GM12878 (cell line): ENCODE measurements at regions not wholly inside any gene's neighbourhood (a gene's known extent, or its start where the extent isn't known, plus 50 kb on each side); places are given as distances from the start of the nearest gene placed in this dataset.
"Not testable (repeated sequence)": the region's sequence is repeated elsewhere in the genome, so short reads cannot be mapped to it uniquely, and the experiment has no call there.

Experiments used
- BCL11A ChIP-seq: IDR thresholded peaks from 2 replicates; pipeline ENCODE4 v1.6.1; 2011; ENCODE audit warnings: low read depth, low read length
- BHLHE40 ChIP-seq, 2 experiments: fragments of 450-650 bp in 1 of 2; IDR thresholded peaks; 2 replicates each; pipeline ENCODE4 v1.6.1; 2011 to 2017; ENCODE audit warnings: low read depth in 2 of 2, borderline replicate concordance in 1 of 2, improper control_type of control experiment in 1 of 2, low read length in 1 of 2, mild to moderate bottlenecking in 1 of 2
- CBX5 ChIP-seq: sonication (generic); IDR thresholded peaks from 2 replicates; pipeline ENCODE4 v1.6.1; 2016; ENCODE audit warnings: low read depth, moderate library complexity, mild to moderate bottlenecking, inconsistent platforms
- CHD4 ChIP-seq: fragments of 200-600 bp; sonication (generic); IDR thresholded peaks from 2 replicates; pipeline ENCODE4 v1.6.1; 2016; ENCODE audit warnings: mild to moderate bottlenecking
- CTCF ChIP-seq, 3 experiments: IDR thresholded peaks in 2 of 3; conservative IDR thresholded peaks in 1 of 3; 2 replicates each; pipeline ENCODE4 v1.5.1; 2011; ENCODE audit warnings: low read depth in 3 of 3, low read length in 3 of 3, mild to moderate bottlenecking in 3 of 3, control low read depth in 2 of 3, moderate library complexity in 2 of 3, inconsistent platforms in 1 of 3, mixed read lengths in 1 of 3; ENCODE audit not compliant: control insufficient read depth in 2 of 3, insufficient read depth in 1 of 3; ENCODE audit errors: extremely low read depth in 1 of 3
- DPF2 ChIP-seq: fragments of 450-650 bp; IDR thresholded peaks from 2 replicates; pipeline ENCODE4 v1.6.1; 2017; ENCODE audit warnings: mild to moderate bottlenecking
- EP300 ChIP-seq, 2 experiments: fragments of 150-350 bp in 1 of 2; IDR thresholded peaks; 2 replicates each; pipeline ENCODE4 v1.6.1; 2011 to 2012; ENCODE audit warnings: low read depth in 2 of 2, low read length in 2 of 2, borderline replicate concordance in 1 of 2, improper control_type of control experiment in 1 of 2, inconsistent platforms in 1 of 2; ENCODE audit not compliant: control insufficient read depth in 1 of 2
- JUND ChIP-seq: IDR thresholded peaks from 2 replicates; pipeline ENCODE4 v1.6.1; 2012; ENCODE audit warnings: low read depth, mild to moderate bottlenecking, low read length, improper control_type of control experiment, moderate library complexity
- KDM1A ChIP-seq: fragments of 200-600 bp; sonication (generic); IDR thresholded peaks from 2 replicates; pipeline ENCODE4 v1.6.1; 2016; ENCODE audit warnings: borderline replicate concordance
- POLR2AphosphoS5 ChIP-seq: IDR thresholded peaks from 2 replicates; pipeline ENCODE4 v1.6.1; 2011; ENCODE audit warnings: mild to moderate bottlenecking, low read length, inconsistent platforms
- REST ChIP-seq: IDR thresholded peaks from 2 replicates; pipeline ENCODE4 v1.6.1; 2012; ENCODE audit warnings: mild to moderate bottlenecking, low read depth, low read length
- SIN3A ChIP-seq: IDR thresholded peaks from 2 replicates; pipeline ENCODE4 v1.6.1; 2012; ENCODE audit warnings: low read depth, low read length, improper control_type of control experiment
- YY1 ChIP-seq: IDR thresholded peaks from 2 replicates; pipeline ENCODE4 v1.6.1; 2011; ENCODE audit warnings: low read depth, mild to moderate bottlenecking, low read length
- ZBTB33 ChIP-seq: fragments of 450-650 bp; IDR thresholded peaks from 2 replicates; pipeline ENCODE4 v1.6.1; 2017; ENCODE audit warnings: mild to moderate bottlenecking

GRCh38 chr12:54105809-54106208, 52.2 kb downstream of the HOXC4 start:
- TF ChIP-seq ZBTB33; CTCF (IDR thresholded peaks at IDR 0.05 in 2 of 3, conservative IDR thresholded peaks at IDR 0.05 in 1 of 3; ENCODE audit: control insufficient read depth in 2 of 3, extremely low read depth in 1 of 3, insufficient read depth in 1 of 3, low read depth in 3 of 3, low read length in 3 of 3); JUND; YY1; KDM1A; BHLHE40 (IDR thresholded peaks at IDR 0.05; ENCODE audit: borderline replicate concordance in 1 of 2, low read depth in 2 of 2, low read length in 1 of 2); DPF2; CHD4; REST; POLR2AphosphoS5; BCL11A; CBX5; EP300 (IDR thresholded peaks at IDR 0.05; ENCODE audit: borderline replicate concordance in 1 of 2, control insufficient read depth in 1 of 2, low read depth in 2 of 2, low read length in 2 of 2); SIN3A: not testable (repeated sequence)
